ENCODE measurements at regions not wholly inside any gene's neighbourhood (a gene's known extent, or its start where the extent isn't known, plus 50 kb on each side); places are given as distances from the start of the nearest gene placed in this dataset.

- Mint-ChIP-seq H3K27me3 (peaks cover 2% of the 10 kb centered on the region), H3K36me3 (no peaks in the 10 kb centered on the region), H3K4me3 (no peak overlapping the region), H3K4me1 (no peaks in the 10 kb centered on the region), H3K9me3 (peaks cover 0 to 3% (median 0%) of the 10 kb centered on the region in 3 donors), H3K27ac (no peak overlapping the region)
Measured at GRCh38 chr1:184141361-184141880, 89.9 kb downstream of the TSEN15 start.

- H3K4me1 Mint-ChIP-seq, result no peaks in the 10 kb centered on the region
- peaks cover 1% of the 10 kb centered on the region for H3K36me3 Mint-ChIP-seq
- no peak overlapping the region for H3K27ac Mint-ChIP-seq
- peaks cover 0 to 3% (median 3%) of the 10 kb centered on the region in 3 donors for H3K9me3 Mint-ChIP-seq
- no peak overlapping the region for H3K4me3 Mint-ChIP-seq
- peaks cover 10% of the 10 kb centered on the region for H3K27me3 Mint-ChIP-seq
Measured at GRCh38 chr1:184143449-184143848, 91.9 kb downstream of the TSEN15 start.

- no peak overlapping the region for H3K27ac Mint-ChIP-seq
- no peaks in the 10 kb centered on the region for H3K4me1 Mint-ChIP-seq
- peaks cover 10% of the 10 kb centered on the region for H3K27me3 Mint-ChIP-seq
- H3K9me3 Mint-ChIP-seq, result peaks cover 0 to 3% (median 3%) of the 10 kb centered on the region in 3 donors
- H3K4me3 Mint-ChIP-seq, result no peak overlapping the region
- peaks cover 1% of the 10 kb centered on the region for H3K36me3 Mint-ChIP-seq
Measured at GRCh38 chr1:184145083-184145482, 93.6 kb downstream of the TSEN15 start.

- Mint-ChIP-seq H3K27me3 (peaks cover 11% of the 10 kb centered on the region), H3K9me3 (peaks cover 0 to 3% (median 3%) of the 10 kb centered on the region in 3 donors), H3K36me3 (peaks cover 1% of the 10 kb centered on the region), H3K4me3 (no peak overlapping the region), H3K27ac (no peak overlapping the region), H3K4me1 (no peaks in the 10 kb centered on the region)
Measured at GRCh38 chr1:184146202-184146601, 94.7 kb downstream of the TSEN15 start.

GRCh38 chr1:184150776-184151531 lies 99.4 kb downstream of the TSEN15 start:
- H3K9me3 Mint-ChIP-seq, result peaks cover 0 to 3% (median 0%) of the 10 kb centered on the region in 3 donors
- peak overlapping the region in 1 of 3 donors; percentile 43 for H3K27ac Mint-ChIP-seq
- peaks cover 4% of the 10 kb centered on the region for H3K36me3 Mint-ChIP-seq
- peaks cover 0 to 9% (median 0%) of the 10 kb centered on the region in 3 donors for H3K4me1 Mint-ChIP-seq
- no peak overlapping the region for H3K4me3 Mint-ChIP-seq
- H3K27me3 Mint-ChIP-seq, result peaks cover 29% of the 10 kb centered on the region

- no peak overlapping the region for H3K27ac Mint-ChIP-seq
- peaks cover 4% of the 10 kb centered on the region for H3K36me3 Mint-ChIP-seq
- H3K4me1 Mint-ChIP-seq, result peaks cover 0 to 9% (median 0%) of the 10 kb centered on the region in 3 donors
- no peaks in the 10 kb centered on the region for H3K9me3 Mint-ChIP-seq
- H3K27me3 Mint-ChIP-seq, result peaks cover 25% of the 10 kb centered on the region
- peak overlapping the region in 1 of 4 donors; percentile 72 for H3K4me3 Mint-ChIP-seq
Measured at GRCh38 chr1:184152434-184152898, 100.9 kb downstream of the TSEN15 start.

GRCh38 chr1:184152974-184153373 lies 101.4 kb downstream of the TSEN15 start:
- Mint-ChIP-seq H3K4me3 (peak overlapping the region in 1 of 4 donors; percentile 72), H3K4me1 (peaks cover 0 to 9% (median 0%) of the 10 kb centered on the region in 3 donors), H3K36me3 (peaks cover 2% of the 10 kb centered on the region), H3K9me3 (no peaks in the 10 kb centered on the region), H3K27ac (no peak overlapping the region), H3K27me3 (peaks cover 21% of the 10 kb centered on the region)

GRCh38 chr1:184153731-184154130 lies 102.2 kb downstream of the TSEN15 start:
- Mint-ChIP-seq H3K4me1 (peaks cover 0 to 9% (median 0%) of the 10 kb centered on the region in 3 donors), H3K36me3 (peaks cover 2% of the 10 kb centered on the region), H3K9me3 (no peaks in the 10 kb centered on the region), H3K4me3 (no peak overlapping the region), H3K27me3 (peaks cover 21% of the 10 kb centered on the region), H3K27ac (no peak overlapping the region)

GRCh38 chr1:184156521-184157393 lies 105.2 kb downstream of the TSEN15 start:
- peaks cover 2% of the 10 kb centered on the region for H3K36me3 Mint-ChIP-seq
- H3K4me3 Mint-ChIP-seq, result no peak overlapping the region
- H3K27ac Mint-ChIP-seq, result no peak overlapping the region
- H3K27me3 Mint-ChIP-seq, result peaks cover 19% of the 10 kb centered on the region
- H3K4me1 Mint-ChIP-seq, result peaks cover 0 to 9% (median 0%) of the 10 kb centered on the region in 3 donors
- no peaks in the 10 kb centered on the region for H3K9me3 Mint-ChIP-seq

- peaks cover 2% of the 10 kb centered on the region for H3K36me3 Mint-ChIP-seq
Measured at GRCh38 chr1:184157394-184157742, 105.8 kb downstream of the TSEN15 start.

GRCh38 chr1:184158896-184159681 lies 107.6 kb downstream of the TSEN15 start:
- Mint-ChIP-seq H3K4me1 (no peaks in the 10 kb centered on the region), H3K9me3 (no peaks in the 10 kb centered on the region), H3K27ac (no peak overlapping the region), H3K4me3 (no peak overlapping the region), H3K36me3 (no peaks in the 10 kb centered on the region), H3K27me3 (peaks cover under 1% of the 10 kb centered on the region)

More at GRCh38 chr1:184157394-184157742, 105.8 kb downstream of the TSEN15 start:
- H3K27ac Mint-ChIP-seq, result no peak overlapping the region
- H3K4me1 Mint-ChIP-seq, result peaks cover 0 to 9% (median 0%) of the 10 kb centered on the region in 3 donors
- H3K4me3 Mint-ChIP-seq, result no peak overlapping the region
- H3K9me3 Mint-ChIP-seq, result no peaks in the 10 kb centered on the region
- H3K27me3 Mint-ChIP-seq, result peaks cover 14% of the 10 kb centered on the region

GRCh38 chr1:184160236-184160635 lies 108.7 kb downstream of the TSEN15 start:
- Mint-ChIP-seq H3K36me3 (no peaks in the 10 kb centered on the region), H3K4me1 (peaks cover 0 to 4% (median 2%) of the 10 kb centered on the region in 3 donors), H3K27ac (no peak overlapping the region), H3K9me3 (no peaks in the 10 kb centered on the region), H3K27me3 (no peaks in the 10 kb centered on the region), H3K4me3 (no peak overlapping the region)

GRCh38 chr1:184161071-184161698 lies 109.7 kb downstream of the TSEN15 start:
- Mint-ChIP-seq H3K4me1 (peaks cover 0 to 6% (median 6%) of the 10 kb centered on the region in 3 donors), H3K27me3 (no peaks in the 10 kb centered on the region), H3K9me3 (no peaks in the 10 kb centered on the region), H3K36me3 (no peaks in the 10 kb centered on the region), H3K4me3 (no peak overlapping the region), H3K27ac (no peak overlapping the region)

- no peak overlapping the region for H3K27ac Mint-ChIP-seq
- no peaks in the 10 kb centered on the region for H3K27me3 Mint-ChIP-seq
- no peaks in the 10 kb centered on the region for H3K9me3 Mint-ChIP-seq
- H3K36me3 Mint-ChIP-seq, result no peaks in the 10 kb centered on the region
- H3K4me1 Mint-ChIP-seq, result peaks cover 0 to 6% (median 6%) of the 10 kb centered on the region in 3 donors
- H3K4me3 Mint-ChIP-seq, result no peak overlapping the region
Measured at GRCh38 chr1:184162281-184162680, 110.8 kb downstream of the TSEN15 start.

All from IgD-negative memory B cell (primary cell).